GM18520 (cell line): ENCODE measurements at regions not wholly inside any gene's neighbourhood (a gene's known extent, or its start where the extent isn't known, plus 50 kb on each side); places are given as distances from the start of the nearest gene placed in this dataset.
"Not testable (repeated sequence)": the region's sequence is repeated elsewhere in the genome, so short reads cannot be mapped to it uniquely, and the experiment has no call there.

ENCODE experiments used
- ATAC-seq: cut with Tn5 transposase; IDR thresholded peaks from one replicate; pipeline ENCODE4 v1.9.1; 2021; ENCODE audit not compliant: unreplicated experiment

DNA sequence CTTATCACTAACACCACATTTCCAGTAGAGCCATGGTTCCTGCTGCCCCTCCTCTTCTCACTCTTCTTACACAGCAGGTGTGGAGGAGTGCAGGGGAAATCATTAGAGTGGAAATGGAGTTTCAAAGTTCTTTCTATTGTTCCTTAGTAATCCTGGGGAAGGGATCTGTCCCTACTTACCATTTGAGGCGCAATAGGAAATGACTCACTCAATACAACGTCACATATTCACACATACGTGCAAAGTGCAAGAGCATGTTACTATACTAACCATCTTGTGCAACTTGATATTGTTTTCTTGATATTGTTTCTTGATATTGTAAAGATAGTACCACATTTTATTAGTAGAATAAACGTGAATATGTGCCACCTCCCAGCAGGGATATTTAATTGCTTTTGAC is 1010.2 kb downstream of the DNAJB9 start:
- no peak for ATAC-seq

DNA sequence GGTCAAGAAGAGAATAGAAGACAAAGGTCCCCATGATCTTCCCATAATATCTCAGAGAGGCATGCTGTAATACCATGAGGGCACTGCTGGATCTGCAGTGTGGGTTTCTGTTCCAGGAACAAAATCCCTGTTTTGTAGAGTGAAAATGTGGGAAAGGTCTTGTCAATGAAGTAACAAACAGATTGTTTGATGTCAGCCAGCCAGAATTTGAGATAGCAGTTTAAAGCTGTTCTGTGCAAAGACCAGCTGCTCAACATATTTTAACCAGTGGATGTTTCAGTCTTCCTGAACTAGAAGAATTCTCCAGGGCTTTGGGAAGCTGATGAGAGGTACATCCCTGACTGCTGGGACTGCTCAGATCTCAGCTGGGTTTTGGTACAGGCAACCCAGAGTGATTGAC is 1012.5 kb downstream of the DNAJB9 start:
- no peak for ATAC-seq

DNA sequence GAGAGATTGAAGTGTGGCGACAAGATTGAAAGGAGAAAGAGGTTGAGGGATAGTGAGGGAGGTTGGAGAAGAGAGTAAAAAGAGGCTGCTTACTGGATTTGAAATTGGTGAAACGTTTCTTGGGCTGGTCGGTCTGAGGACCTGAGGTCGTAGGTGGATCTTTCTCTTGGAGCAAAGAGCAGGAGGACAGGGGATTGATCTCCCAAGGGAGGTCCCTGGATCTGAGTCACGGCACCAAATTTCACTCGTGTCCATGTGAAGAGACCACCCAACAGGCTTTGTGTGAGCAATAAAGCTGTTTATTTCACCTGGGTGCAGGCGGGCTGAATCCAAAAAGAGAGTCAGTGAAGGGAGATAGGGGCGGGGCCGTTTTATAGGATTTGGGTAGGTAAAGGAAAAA is 1027.3 kb downstream of the DNAJB9 start:
- not testable (repeated sequence) for ATAC-seq

DNA sequence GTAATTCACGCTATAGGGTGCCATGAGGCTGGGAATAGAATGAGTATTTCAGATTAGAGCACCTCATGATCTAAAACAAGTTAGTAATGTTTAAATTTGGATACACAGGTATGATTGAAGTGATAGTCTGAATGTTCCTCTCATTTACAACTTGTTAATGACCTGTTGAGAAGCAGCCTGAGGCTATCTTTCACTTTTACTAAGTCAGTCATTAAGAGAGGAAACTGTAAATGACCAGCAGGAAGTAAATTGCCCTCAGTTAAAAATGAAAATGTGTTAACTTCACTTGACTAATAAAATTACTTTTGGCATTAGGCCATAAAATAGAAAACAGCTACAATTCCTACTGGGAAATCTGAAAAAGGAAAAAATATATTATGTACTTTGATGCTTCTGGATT is 1042.0 kb downstream of the DNAJB9 start:
- no peak for ATAC-seq

DNA sequence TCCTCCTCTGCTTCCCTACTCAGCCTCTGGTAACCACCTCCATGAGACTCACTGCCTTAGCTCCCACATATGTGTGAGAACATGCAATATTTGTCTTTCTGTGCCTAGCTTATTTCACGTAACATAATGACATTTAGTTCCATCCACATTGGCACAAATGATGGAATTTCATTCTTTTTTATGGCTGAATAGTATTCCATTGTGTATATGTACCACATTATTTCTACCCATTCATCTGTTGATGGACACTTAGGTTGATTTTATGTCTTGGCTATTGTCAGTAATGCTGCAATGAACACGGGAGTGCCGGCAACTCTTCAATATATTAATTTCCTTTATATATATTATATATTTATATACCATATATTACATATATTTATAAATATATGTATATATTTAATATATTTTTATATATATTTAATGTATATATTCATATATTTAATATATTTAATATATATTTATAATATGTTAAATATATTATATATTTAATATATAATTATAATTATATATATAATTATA is 1046.9 kb downstream of the DNAJB9 start:
- ATAC-seq, result no peak

DNA sequence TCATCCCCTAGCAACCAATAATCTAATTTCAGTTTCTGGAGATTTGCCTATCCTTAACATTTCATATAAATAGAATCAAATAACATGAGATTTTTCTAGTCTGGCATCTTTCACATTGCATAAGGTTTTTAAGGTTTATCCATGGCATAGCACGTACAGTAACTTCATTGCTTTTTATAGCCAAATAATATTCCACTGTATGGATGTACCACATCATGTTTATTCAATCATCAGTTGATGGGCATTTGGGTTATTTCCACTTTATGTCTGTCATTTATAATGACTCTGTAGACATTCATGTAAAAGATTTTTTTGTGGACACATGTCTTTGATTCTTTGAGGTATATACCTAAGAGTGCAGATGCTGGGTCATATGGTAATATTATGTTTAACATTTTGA is 1052.6 kb downstream of the DNAJB9 start:
- ATAC-seq, result no peak

DNA sequence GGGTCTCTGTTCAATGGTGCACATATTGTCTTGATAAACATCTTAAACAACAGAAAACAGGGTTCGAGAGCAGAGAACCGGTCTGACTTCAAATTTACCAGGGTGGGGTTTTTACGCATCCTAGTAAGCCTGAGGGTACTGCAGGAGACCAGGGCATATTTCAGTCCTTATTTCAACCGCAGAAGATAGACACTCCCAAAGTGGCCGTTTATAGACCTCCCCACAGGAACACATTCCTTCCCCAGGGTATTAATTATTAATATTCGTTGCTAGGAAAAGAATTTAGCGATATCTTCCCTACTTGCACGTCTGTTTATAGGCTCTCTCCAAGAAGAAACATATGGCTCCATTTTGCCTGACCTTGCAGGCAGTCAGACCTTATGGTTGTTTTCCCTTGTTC is 1063.2 kb downstream of the DNAJB9 start:
- ATAC-seq, result not testable (repeated sequence)

DNA sequence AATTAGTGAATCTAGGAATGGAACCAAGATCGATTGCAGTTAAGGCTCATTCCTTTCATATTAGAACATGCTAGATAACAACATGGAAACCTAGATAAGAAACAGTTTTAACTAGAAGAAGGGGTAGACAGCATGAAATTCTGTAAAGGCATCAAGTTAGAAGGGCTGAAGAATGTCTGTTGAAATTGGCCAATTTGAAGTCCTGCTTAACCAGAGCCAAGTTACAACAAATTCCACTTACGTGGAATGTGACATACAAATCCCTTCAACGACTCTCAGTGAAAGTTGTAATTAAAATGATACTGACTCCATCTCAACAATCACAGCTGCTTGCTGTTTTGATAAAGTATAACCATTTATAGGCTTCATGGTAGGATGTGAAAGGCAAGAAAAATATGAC is 1065.7 kb downstream of the DNAJB9 start:
- ATAC-seq, result no peak

DNA sequence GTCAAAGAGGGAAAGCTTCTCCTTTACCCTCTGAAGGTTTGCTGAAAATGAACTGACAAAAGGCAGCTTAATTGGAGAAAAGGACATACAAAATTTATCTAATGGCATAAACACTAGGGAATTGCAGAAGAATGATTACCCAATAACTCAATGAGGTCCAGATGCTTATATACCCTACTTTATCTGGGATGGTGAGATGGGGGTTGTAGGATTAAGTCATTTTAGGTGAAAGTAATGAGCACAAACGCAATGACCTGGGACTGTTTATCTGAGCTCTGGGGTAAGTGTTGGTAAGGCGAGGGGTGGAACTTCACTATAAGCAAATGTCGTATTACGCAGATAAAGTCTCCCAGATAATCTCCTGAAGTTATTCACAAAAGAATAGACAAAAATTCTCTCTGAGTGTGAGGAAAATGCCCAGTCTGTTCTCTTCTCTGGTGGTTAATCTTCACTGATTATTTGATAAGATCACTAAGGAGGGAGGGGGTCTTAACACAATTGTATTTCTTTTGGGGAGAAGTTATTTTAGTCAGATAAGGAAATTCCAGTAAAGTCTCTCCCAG is 1067.8 kb downstream of the DNAJB9 start:
- no peak for ATAC-seq

DNA sequence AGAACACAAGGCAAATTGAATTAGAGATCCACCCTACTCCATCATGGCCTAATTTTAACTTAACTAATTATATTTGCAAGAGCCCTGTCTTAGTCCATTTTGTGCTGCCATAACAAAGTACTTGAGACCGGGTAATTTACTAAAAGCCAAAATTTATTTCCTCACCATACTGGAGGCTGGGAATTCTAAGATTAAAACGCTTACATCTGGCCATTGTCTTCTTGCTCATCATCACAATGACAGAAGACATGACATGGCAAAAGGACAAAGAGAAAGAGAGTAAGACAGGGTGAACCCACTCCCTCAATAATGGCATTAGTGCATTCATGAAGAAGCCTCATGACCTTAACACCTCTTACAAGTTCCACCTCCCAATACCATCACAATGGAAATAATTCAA is 1068.6 kb downstream of the DNAJB9 start:
- no peak for ATAC-seq

DNA sequence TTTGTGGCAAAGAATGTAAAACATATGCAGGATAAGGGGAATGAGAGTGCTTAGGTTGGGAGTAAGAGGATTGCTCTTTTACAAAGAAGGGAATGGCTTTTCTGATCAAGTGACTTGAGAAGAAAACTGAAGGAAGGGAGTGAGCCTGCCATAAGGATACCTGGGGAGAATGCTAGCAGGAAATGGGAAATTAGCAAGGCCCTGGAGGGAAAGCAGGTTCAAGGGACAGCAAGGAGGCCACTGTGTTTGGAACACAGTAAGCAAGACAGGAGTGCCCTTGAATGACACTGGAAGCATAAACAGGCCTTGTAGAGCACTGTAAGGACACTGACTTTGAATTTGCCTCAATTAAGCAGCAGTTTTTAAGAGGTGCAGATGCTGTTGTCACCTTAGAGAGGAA is 1069.9 kb downstream of the DNAJB9 start:
- no peak for ATAC-seq

DNA sequence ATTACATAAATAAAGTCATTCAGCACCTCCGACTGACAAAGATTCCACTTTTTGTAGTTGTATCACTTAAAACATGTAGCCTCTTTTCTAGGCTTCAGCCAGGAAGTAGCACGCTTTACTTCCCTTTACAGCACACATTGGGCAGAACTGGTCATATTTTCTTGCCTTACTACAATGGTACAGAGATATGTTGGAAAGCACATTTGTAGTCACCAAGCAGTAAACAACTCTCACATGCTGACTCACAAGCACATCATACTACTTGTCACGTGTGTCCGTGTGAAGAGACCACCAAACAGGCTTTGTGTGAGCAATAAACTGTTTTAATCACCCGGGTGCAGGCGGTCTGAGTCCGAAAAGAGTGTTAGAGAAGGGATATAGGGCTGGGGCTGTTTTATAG is 1071.8 kb downstream of the DNAJB9 start:
- ATAC-seq, result no peak

DNA sequence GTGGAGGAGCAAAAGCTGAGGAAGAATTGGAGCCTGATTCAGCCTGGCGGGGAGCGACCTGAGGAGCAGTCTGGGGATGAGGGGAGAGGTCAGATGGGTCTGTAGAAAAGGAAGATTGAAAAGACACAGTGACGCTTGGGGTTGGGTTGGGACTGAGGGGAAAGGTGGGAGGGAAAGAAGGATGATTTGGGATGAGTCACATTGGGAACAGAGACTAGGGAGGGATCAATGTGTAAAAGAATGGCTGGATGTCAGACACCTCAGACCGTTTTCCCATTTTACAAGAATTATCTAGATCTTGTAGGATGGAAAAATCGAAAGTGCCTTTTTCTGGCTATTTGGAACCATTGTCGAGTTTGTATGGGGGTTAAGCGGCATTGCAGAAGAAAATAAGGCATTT is 1076.5 kb downstream of the DNAJB9 start:
- ATAC-seq, result no peak

DNA sequence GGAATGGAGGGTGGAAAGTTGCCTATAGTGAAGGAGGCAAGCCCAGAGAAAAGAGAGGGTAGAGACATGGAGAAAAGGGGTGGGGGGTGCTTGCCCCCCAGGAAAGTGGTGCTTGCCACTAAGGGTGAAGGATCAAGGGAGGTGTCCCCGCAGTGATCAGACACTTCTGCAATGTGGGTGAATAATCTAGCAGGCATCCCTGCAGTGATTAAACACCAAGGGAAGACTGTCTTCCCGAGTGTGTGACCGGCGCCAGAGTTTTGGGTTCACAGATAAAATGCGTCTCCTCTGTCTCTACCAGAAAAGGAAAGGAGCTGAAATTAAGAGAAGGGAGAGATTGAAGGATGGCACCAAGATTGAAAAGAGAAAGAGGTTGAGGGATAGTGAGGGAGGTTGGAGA is 1076.9 kb downstream of the DNAJB9 start:
- ATAC-seq, result not testable (repeated sequence)

DNA sequence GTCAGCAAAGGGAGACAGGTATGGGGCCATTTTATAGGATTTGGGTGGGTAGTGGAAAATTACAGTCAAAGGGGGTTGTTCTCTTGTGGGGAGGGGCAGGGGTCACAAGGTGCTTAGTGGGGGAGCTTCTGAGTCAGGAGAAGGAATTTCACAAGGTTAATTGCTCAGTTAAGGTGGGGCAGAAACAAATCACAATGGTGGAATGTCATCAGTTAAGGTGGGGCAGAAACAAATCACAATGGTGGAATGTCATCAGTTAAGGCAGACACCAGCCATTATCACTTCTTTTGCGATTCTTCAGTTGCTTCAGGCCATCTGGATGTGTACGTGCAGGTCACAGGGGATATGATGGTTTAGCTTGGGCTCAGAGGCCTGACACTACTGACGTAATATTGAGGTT is 1077.6 kb downstream of the DNAJB9 start:
- ATAC-seq, result not testable (repeated sequence)

DNA sequence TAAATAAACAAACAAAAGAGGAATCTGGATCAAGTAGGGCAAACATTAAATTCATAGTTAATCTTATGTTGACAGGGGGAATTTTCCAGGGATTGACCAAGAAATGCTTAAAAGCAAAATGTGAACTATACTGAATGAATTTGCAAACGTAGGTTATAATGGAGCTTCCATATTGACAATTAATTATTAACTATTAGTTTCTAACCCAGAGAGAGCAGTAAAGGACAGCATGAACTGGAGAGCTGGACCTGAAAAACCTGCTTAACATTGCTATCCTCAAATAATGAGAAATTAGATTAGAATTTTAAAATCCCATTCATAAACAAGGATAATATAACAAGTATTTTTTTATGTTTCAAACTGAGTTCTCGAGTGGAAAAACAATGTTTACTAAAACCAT is 1089.6 kb downstream of the DNAJB9 start:
- no peak for ATAC-seq

DNA sequence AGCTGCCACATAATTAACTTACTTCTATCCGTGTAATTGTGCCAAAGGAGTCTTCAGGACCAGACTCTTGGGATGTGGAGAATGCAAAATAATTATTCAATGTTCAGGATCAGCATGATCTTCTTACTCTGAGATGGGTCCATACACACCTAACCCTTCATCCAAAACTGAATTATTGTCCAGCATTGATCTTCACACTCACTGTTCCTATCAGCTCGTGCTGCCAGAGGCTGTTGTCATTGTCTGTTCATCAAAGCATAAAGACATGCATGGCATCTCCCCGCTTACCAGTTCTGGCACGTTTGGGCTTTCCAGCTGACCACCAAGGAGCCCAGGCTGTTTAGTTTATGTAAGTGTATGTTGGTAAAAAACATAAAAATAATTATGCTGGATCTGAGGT is 1090.7 kb downstream of the DNAJB9 start:
- no peak for ATAC-seq

DNA sequence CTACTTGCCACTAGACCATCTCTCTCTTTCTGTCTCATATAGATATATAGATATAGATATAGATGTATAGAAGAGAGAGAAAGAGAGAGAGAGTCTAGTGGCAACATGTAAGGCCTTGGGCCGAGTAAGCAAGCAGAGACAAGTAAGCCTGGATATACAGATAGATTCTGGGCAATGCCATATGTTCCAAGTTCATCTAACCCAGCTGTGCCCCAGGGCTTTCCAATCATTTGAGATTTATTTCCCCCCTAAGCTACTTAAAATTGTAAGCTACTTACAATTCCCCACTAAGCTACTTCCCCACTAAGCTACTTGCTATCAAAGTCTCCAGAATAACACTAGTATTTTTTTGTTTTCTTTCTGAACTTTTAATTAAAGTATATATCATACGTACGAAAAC is 1094.1 kb downstream of the DNAJB9 start:
- no peak for ATAC-seq

DNA sequence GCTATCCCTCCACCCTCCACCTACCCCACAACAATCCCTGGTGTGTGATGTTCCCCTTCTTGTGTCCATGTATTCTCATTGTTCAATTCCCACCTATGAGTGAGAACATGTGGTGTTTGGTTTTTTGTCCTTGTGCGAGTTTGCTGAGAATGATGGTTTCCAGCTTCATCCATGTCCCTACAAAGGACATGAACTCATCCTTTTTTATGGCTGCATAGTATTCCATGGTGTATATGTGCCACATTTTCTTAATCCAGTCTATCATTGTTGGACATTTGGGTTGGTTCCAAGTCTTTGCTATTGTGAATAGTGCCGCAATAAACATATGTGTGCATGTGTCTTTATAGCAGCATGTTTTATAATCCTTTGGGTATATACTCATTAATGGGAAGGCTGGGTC is 1117.6 kb downstream of the DNAJB9 start:
- ATAC-seq, result not testable (repeated sequence)

DNA sequence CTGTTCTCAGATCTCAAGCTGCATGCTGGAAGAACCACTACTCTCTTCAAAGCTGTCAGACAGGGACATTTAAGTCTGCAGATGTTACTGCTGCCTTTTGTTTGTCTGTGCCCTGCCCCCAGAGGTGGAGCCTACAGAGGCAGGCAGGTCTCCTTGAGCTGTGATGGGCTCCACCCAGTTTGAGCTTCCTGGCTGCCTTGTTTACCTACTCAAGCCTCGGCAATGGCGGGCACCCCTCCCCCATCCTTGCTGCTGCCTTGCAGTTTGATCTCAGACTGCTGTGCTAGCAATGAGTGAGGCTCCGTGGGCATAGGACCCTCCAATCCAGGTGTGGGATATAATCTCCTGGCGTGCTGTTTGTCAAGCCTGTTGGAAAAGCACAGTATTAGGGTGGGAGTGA is 1122.9 kb downstream of the DNAJB9 start:
- not testable (repeated sequence) for ATAC-seq

DNA sequence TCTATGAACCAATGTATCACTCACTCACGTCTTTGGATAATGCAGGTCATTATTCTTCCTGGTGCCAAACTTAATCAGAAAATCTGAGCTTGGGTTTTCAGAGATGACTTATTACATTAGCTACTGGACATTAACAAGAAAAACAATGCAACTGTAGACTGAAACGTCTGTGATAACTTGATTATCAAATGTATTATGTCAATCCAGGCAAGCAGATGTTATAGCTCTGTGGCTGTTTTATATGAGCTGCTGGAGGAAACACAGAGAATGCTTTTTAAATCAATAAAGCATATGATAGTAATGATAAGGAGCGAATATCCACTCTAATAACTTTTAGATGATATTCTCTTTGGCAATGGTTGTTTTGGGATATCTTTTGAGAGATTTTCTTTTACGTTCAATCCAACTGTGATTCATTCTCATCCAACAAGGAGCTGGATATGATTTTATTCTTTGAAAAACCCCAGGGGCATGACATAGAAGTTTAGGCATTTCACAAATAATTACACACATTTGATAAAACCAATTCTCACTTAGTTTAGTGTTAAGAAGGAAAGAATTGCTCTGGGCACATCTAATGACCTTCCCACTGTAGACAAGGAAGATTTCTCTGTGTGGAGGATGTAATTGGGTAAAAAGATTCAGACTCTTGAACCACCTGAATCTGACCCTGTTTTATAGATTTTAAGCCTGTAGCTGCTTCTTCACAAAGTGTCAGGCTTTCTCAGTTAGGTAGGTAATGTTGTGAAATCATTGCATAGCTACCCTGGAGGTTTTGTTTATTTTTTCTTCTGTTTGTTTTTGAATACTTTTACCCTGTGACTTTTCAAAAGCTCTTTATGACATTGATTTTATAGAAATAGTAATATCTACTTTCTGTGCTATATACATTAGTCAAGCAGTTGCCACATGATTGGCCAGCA is 1124.7 kb downstream of the DNAJB9 start:
- no peak for ATAC-seq

DNA sequence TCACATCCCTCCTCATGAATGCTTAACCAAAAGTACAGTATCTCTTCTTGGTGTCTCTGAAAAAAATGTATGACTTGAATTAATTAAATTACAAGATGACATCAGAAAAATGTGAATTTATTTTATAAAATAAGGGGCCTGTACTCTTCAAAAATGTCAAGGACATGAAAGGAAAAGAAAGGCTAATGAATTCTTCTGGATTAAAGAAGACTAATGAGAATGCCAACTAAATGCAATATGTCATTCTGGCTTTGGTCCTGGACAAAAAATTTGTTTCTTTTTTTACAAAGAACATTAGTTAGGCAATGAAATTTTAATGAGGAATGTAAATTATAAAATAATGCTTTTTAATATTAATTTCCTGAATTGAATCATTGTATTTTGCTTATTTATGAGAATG is 1125.7 kb downstream of the DNAJB9 start:
- ATAC-seq, result no peak
